A673 (cell line): ENCODE measurements at regions not wholly inside any gene's neighbourhood (a gene's known extent, or its start where the extent isn't known, plus 50 kb on each side); places are given as distances from the start of the nearest gene placed in this dataset.

Experiments
- BruUV-seq: library from RNA; stranded (reverse); fragments of 400-500 nt; replicated peaks from 2 replicates; lab custom pipeline; 2021; lab: Mats Ljungman, UMichigan
- CTCF ChIA-PET: fragments of 300-600 bp; sonication (Branson Sonifier 250); formaldehyde crosslinking; loops from one replicate; lab custom pipeline; 2022; ENCODE audit warnings: antibody characterized with exemption; lab: Charles Lee
- POLR2A ChIA-PET: fragments of 300-600 bp; sonication (Branson Sonifier 250); formaldehyde crosslinking; loops from one replicate; lab custom pipeline; 2022; ENCODE audit warnings: antibody characterized with exemption; ENCODE audit not compliant: low non-redundant PET; lab: Charles Lee
- DNase-seq: peaks from one replicate; pipeline ENCODE4 v3.0.0-alpha.2; 2015; ENCODE audit warnings: low spot score
- H3K27ac ChIP-seq: fragments of 200-600 bp; sonication (generic); 2 replicates; pipeline ENCODE4 v1.5.1; 2016; ENCODE audit warnings: mixed run types, low read depth, mild to moderate bottlenecking, mixed read lengths, antibody characterized with exemption, low read length; ENCODE audit not compliant: poor library complexity, severe bottlenecking
- H3K27me3 ChIP-seq: fragments of 200-600 bp; sonication (generic); replicated peaks from 2 replicates; pipeline ENCODE4 v1.6.1; 2017; ENCODE audit warnings: mixed run types, low read depth, mild to moderate bottlenecking, mixed read lengths, antibody characterized with exemption, low read length; ENCODE audit not compliant: insufficient read depth, poor library complexity
- H3K36me3 ChIP-seq: fragments of 200-600 bp; sonication (generic); 2 replicates; pipeline ENCODE4 v1.6.1; 2016; ENCODE audit warnings: mixed run types, mild to moderate bottlenecking, mixed read lengths, antibody characterized with exemption, low read length; ENCODE audit not compliant: insufficient read depth, poor library complexity, severe bottlenecking
- H3K4me1 ChIP-seq: fragments of 200-600 bp; sonication (generic); 2 replicates; pipeline ENCODE4 v1.6.1; 2017; ENCODE audit warnings: mixed run types, mild to moderate bottlenecking, mixed read lengths, antibody characterized with exemption, low read length; ENCODE audit not compliant: insufficient read depth, poor library complexity, severe bottlenecking
- H3K4me3 ChIP-seq: fragments of 200-600 bp; sonication (generic); 2 replicates; pipeline ENCODE4 v1.5.1; 2016; ENCODE audit warnings: low read depth, mixed run types, mild to moderate bottlenecking, mixed read lengths, low read length; ENCODE audit not compliant: poor library complexity, severe bottlenecking
- H3K9me3 ChIP-seq: fragments of 200-600 bp; sonication (generic); 2 replicates; pipeline ENCODE4 v1.6.1; 2016; ENCODE audit warnings: mixed run types, low read depth, mild to moderate bottlenecking, mixed read lengths, antibody characterized with exemption, low read length; ENCODE audit not compliant: poor library complexity, severe bottlenecking
- EZH2 ChIP-seq: fragments of 200-600 bp; sonication (generic); IDR thresholded peaks from 2 replicates; pipeline ENCODE4 v1.6.1; 2017; ENCODE audit warnings: borderline replicate concordance, low read depth, mild to moderate bottlenecking, mixed read lengths, antibody characterized with exemption, low read length; ENCODE audit not compliant: poor library complexity, severe bottlenecking
- intact Hi-C: fragments of 100-400 bp; cut with micrococcal nuclease; formaldehyde crosslinking; loops from one replicate; pipeline ENCODE4 v1.10.0; 2022; ENCODE audit not compliant: unreplicated experiment
- TF ChIP-seq, protein P1 (sequence below): fragments of 300-800, 200-600 bp; sonication (generic); conservative IDR thresholded peaks from 2 replicates; pipeline ENCODE4 v1.5.1; 2017; ENCODE audit warnings: low read depth, mild to moderate bottlenecking, antibody characterized with exemption, low read length, moderate library complexity, mixed read lengths

DNA sequence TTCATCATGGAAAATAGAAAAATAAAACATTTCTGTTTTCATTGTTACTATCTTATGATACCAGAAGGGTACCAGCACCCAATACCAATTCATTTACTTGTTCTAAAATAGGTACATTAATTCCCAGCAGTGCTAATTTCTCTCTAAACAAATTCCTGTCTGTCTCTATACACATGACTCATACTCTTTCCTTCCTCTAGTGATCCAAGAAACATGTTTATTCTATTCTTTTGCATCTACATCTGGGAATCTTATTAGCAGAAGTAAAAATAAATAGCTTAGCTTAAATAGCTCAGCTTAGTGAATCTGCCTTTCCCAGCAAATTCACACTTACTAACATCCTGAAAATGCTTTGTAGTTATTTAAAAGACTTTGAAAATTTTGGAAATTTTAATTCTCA is 84.5 kb upstream of the MAPRE2 start:
- no peak for DNase-seq
- Histone ChIP-seq H3K27ac (no peak overlapping the region), H3K4me3 (no peak overlapping the region), H3K27me3 (no peaks in the 10 kb centered on the region), H3K9me3 (no peaks in the 10 kb centered on the region), H3K4me1 (no peaks in the 10 kb centered on the region), H3K36me3 (no peaks in the 10 kb centered on the region)
- TF ChIP-seq, protein P1, sequence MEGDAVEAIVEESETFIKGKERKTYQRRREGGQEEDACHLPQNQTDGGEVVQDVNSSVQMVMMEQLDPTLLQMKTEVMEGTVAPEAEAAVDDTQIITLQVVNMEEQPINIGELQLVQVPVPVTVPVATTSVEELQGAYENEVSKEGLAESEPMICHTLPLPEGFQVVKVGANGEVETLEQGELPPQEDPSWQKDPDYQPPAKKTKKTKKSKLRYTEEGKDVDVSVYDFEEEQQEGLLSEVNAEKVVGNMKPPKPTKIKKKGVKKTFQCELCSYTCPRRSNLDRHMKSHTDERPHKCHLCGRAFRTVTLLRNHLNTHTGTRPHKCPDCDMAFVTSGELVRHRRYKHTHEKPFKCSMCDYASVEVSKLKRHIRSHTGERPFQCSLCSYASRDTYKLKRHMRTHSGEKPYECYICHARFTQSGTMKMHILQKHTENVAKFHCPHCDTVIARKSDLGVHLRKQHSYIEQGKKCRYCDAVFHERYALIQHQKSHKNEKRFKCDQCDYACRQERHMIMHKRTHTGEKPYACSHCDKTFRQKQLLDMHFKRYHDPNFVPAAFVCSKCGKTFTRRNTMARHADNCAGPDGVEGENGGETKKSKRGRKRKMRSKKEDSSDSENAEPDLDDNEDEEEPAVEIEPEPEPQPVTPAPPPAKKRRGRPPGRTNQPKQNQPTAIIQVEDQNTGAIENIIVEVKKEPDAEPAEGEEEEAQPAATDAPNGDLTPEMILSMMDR: no peak
- TF ChIP-seq EZH2: no peak
- ChIA-PET CTCF (no interaction called here), POLR2A (no interaction called here)
- intact Hi-C loops: no loop called here
- BruUV-seq: no TSS peak

DNA sequence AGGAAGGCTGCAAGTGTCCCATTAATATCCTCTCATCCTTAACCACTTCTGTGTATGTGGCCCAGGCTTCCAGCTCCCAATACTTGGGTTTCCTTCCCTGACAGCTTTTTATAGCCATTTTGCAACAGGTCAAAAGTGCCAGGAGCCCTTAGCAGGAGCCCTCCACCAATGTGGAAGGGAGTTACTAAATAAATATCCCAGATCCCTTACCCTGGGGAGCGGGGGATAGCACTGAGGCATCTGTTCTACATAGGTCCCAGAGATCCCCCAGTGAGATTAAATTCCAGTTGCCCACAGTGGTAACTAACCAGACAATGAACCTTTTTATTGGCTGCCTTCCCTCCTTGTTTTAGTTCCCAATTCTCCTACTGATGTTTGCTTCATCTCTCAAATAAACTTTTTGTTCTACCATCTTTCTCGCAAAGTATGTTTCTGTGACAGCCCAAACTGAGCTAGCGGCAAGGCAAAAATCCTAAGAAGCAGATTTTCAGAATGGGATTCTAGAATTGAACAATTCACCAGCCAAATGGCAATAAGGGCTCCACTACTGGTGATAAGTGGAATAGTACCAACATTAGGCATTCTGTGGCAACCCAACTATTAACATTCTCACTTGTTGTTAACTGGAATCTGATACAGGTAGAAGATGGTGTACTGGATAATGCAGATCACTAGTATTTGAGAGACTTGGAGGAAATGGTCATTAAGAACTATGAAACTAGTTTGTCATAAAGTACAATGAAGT is 83.9 kb upstream of the MAPRE2 start:
- TF ChIP-seq, protein P1: no peak
- TF ChIP-seq EZH2: no peak
- Histone ChIP-seq H3K4me3 (no peak overlapping the region), H3K27ac (no peak overlapping the region), H3K9me3 (no peaks in the 10 kb centered on the region), H3K27me3 (no peaks in the 10 kb centered on the region), H3K36me3 (no peaks in the 10 kb centered on the region), H3K4me1 (no peaks in the 10 kb centered on the region)
- no TSS peak for BruUV-seq
- ChIA-PET CTCF (no interaction called here), POLR2A (no interaction called here)
- intact Hi-C loops: no loop called here
- no peak for DNase-seq

DNA sequence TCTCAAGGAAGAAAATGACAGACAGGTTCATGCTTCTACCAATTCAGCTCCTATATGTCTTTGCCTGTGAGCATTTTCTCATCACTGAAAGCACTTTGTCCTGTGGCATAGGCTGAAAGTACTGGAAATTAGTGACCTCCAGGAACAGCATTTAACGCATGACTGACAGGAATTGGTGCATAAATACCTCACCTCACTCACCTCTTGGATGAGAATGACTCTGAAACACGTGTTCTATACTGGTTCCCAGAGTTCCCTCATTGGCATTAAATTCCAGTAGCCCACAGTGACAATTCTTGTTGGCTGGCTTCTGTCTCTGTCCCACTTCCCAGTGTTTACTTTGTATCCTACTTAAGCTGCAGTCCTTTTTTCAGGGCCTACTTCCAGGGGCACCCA is 83.4 kb upstream of the MAPRE2 start:
- no peak for DNase-seq
- TF ChIP-seq EZH2: no peak
- TF ChIP-seq, protein P1: no peak
- intact Hi-C loops: no loop called here
- Histone ChIP-seq H3K27me3 (no peaks in the 10 kb centered on the region), H3K36me3 (no peaks in the 10 kb centered on the region), H3K4me1 (no peaks in the 10 kb centered on the region), H3K27ac (no peak overlapping the region), H3K9me3 (no peaks in the 10 kb centered on the region), H3K4me3 (no peak overlapping the region)
- ChIA-PET POLR2A (no interaction called here), CTCF (no interaction called here)
- no TSS peak for BruUV-seq
